ENCODE measurements at regions not wholly inside any gene's neighbourhood (a gene's known extent, or its start where the extent isn't known, plus 50 kb on each side); places are given as distances from the start of the nearest gene placed in this dataset.
"Not testable (repeated sequence)": the region's sequence is repeated elsewhere in the genome, so short reads cannot be mapped to it uniquely, and the experiment has no call there.

DNA sequence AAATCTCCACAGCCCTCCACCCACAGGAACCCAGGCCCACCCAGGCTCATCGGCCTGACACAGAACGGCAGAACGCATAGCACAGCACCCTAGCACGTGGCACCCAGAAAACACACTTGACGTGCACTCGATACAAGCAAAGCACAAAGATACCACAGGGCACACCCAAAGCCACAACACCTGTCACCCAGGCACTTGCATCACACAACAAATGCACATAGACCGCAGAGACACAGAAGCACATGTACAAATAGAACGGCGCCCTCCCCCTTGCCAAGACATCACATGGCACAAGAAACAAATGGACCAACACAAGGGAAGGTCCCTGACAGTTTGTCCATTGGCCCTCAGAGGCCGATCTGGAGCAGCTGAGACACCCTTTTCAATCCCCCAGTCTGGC is 147.7 kb upstream of the WSCD1 start:
- H3K4me3 ChIP-seq (ENCODE audit: low read length) = no peak overlapping the region
- no peaks in the 10 kb centered on the region for H3K9me2 ChIP-seq (replicated peaks; ENCODE audit: insufficient read depth, low read length)
- H3K27me3 ChIP-seq (ENCODE audit: low read length) = no peaks in the 10 kb centered on the region
- H3K4me1 ChIP-seq (ENCODE audit: low read length) = no peaks in the 10 kb centered on the region
- H3K4me2 ChIP-seq (ENCODE audit: low read depth, low read length, poor library complexity, severe bottlenecking) = no peak overlapping the region
- DNase-seq = no peak
- H3K36me3 ChIP-seq (ENCODE audit: insufficient read depth, low read length) = no peaks in the 10 kb centered on the region
- H3K79me2 ChIP-seq (ENCODE audit: low read length) = no peaks in the 10 kb centered on the region
- no peak overlapping the region for H3K9ac ChIP-seq (ENCODE audit: low read length)
- no peak overlapping the region for H2AFZ ChIP-seq (ENCODE audit: low read length)
- H4K20me1 ChIP-seq (ENCODE audit: insufficient read depth, low read depth, low read length) = no peaks in the 10 kb centered on the region
- no peaks in the 10 kb centered on the region for H3K9me3 ChIP-seq (ENCODE audit: low read length)
- H3K27ac ChIP-seq (ENCODE audit: low read length) = no peak overlapping the region

DNA sequence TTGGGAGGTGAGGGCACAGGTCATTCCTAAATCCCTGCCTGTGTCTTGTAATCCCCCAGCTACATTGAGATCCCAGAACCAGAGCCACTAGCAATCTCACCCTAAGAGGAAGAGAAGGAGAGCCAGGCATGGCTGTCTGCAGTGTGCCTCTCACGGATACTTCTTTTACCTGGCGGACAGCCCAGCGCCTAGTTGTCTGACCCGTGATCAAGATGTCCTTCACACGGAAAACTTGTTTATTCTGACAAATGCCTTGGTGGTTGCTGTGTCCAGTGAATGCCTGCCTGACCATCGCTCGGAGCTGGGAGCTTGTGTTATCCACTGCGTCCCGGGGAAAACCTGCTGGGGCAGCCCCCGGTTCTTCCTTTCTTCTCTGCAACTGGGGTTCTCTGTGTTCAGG is 140.5 kb upstream of the WSCD1 start:
- Histone ChIP-seq H3K9me2 (replicated peaks; ENCODE audit: insufficient read depth, low read length) (no peaks in the 10 kb centered on the region), H3K36me3 (ENCODE audit: insufficient read depth, low read length) (no peaks in the 10 kb centered on the region), H2AFZ (ENCODE audit: low read length) (no peak overlapping the region), H3K9ac (ENCODE audit: low read length) (no peak overlapping the region), H3K4me1 (ENCODE audit: low read length) (no peaks in the 10 kb centered on the region), H3K9me3 (ENCODE audit: low read length) (no peaks in the 10 kb centered on the region), H3K4me3 (ENCODE audit: low read length) (no peak overlapping the region), H3K79me2 (ENCODE audit: low read length) (no peaks in the 10 kb centered on the region), H3K27me3 (ENCODE audit: low read length) (no peaks in the 10 kb centered on the region), H3K4me2 (ENCODE audit: low read depth, low read length, poor library complexity, severe bottlenecking) (no peak overlapping the region), H3K27ac (ENCODE audit: low read length) (no peak overlapping the region), H4K20me1 (ENCODE audit: insufficient read depth, low read depth, low read length) (no peaks in the 10 kb centered on the region)
- no peak for DNase-seq

DNA sequence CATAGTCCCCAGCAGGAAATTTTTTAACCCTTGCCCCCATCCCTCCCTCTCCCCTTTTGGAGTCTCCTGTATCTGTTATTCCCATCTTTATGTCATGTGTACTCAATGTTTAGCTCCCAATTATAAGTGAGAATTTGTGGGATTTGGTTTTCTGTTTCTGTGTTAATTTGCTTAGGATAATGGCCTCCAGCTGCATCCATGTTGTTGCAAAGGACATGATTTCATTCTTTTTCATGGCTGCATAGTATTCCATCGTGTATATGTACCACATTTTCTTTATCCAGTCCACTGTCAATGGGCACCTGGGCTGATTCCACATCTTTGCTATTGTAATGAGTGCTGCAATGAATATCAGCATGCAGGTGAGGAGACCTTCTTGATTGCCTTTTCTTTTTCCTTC is 139.6 kb upstream of the WSCD1 start:
- H3K9me3 ChIP-seq (ENCODE audit: low read length); H3K9me2 ChIP-seq (replicated peaks; ENCODE audit: insufficient read depth, low read length); H3K4me2 ChIP-seq (ENCODE audit: low read depth, low read length, poor library complexity, severe bottlenecking); DNase-seq; H3K27me3 ChIP-seq (ENCODE audit: low read length); H3K9ac ChIP-seq (ENCODE audit: low read length); H3K4me3 ChIP-seq (ENCODE audit: low read length); H4K20me1 ChIP-seq (ENCODE audit: insufficient read depth, low read depth, low read length); H2AFZ ChIP-seq (ENCODE audit: low read length); H3K27ac ChIP-seq (ENCODE audit: low read length); H3K36me3 ChIP-seq (ENCODE audit: insufficient read depth, low read length); H3K79me2 ChIP-seq (ENCODE audit: low read length); H3K4me1 ChIP-seq (ENCODE audit: low read length): not testable (repeated sequence)

DNA sequence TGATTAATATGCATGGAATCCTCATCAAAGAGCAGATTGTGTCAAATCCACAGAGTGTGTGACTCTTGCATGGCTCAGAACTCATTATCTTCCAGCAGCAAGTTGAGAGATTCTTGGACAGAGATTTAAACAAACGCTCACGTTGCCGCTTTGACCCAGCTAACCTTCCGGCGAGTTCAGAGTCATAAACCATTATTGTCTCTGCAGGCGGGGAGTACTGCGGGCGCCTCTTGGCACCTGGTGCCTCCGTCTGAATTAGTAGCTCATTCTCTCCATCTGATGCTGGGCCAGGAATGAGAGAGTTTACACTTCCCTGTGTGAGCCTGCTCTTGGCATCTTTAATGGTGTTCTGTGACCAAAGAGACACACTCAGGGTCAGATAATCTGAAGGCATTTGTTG is 138.6 kb upstream of the WSCD1 start:
- Histone ChIP-seq H3K4me3 (ENCODE audit: low read length) (no peak overlapping the region), H3K27me3 (ENCODE audit: low read length) (no peaks in the 10 kb centered on the region), H3K4me2 (ENCODE audit: low read depth, low read length, poor library complexity, severe bottlenecking) (no peak overlapping the region), H3K9me2 (replicated peaks; ENCODE audit: insufficient read depth, low read length) (no peaks in the 10 kb centered on the region), H3K4me1 (ENCODE audit: low read length) (no peaks in the 10 kb centered on the region), H3K79me2 (ENCODE audit: low read length) (no peaks in the 10 kb centered on the region), H3K27ac (ENCODE audit: low read length) (no peak overlapping the region), H3K9ac (ENCODE audit: low read length) (no peak overlapping the region), H3K36me3 (ENCODE audit: insufficient read depth, low read length) (no peaks in the 10 kb centered on the region), H3K9me3 (ENCODE audit: low read length) (no peaks in the 10 kb centered on the region), H4K20me1 (ENCODE audit: insufficient read depth, low read depth, low read length) (no peaks in the 10 kb centered on the region), H2AFZ (ENCODE audit: low read length) (no peak overlapping the region)
- DNase-seq = no peak

DNA sequence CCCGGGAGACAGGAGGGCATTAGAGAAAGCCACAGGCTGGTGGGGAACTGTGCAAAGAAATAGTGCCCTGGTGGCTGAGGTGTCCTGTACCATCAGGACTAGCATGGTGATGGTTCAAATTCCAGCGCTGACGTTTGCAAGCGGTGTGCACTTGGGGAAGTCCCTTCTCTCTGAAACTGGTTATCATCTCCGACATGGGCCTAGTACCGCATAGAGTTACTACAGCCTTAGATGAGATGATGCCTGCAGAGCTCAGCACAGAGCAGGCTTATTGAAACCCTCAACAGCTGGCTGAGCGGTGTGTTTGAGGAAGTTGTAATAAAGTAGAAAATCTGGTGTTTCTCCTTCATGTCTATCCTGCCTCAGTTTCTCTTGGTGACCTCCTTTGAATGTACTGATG is 136.7 kb upstream of the WSCD1 start:
- DNase-seq = no peak
- H2AFZ ChIP-seq (ENCODE audit: low read length) = no peak overlapping the region
- no peaks in the 10 kb centered on the region for H4K20me1 ChIP-seq (ENCODE audit: insufficient read depth, low read depth, low read length)
- H3K27ac ChIP-seq (ENCODE audit: low read length) = no peak overlapping the region
- no peaks in the 10 kb centered on the region for H3K27me3 ChIP-seq (ENCODE audit: low read length)
- H3K79me2 ChIP-seq (ENCODE audit: low read length) = no peaks in the 10 kb centered on the region
- H3K4me2 ChIP-seq (ENCODE audit: low read depth, low read length, poor library complexity, severe bottlenecking) = no peak overlapping the region
- no peaks in the 10 kb centered on the region for H3K9me2 ChIP-seq (replicated peaks; ENCODE audit: insufficient read depth, low read length)
- H3K4me1 ChIP-seq (ENCODE audit: low read length) = no peaks in the 10 kb centered on the region
- H3K36me3 ChIP-seq (ENCODE audit: insufficient read depth, low read length) = no peaks in the 10 kb centered on the region
- no peak overlapping the region for H3K9ac ChIP-seq (ENCODE audit: low read length)
- no peak overlapping the region for H3K4me3 ChIP-seq (ENCODE audit: low read length)
- no peaks in the 10 kb centered on the region for H3K9me3 ChIP-seq (ENCODE audit: low read length)

DNA sequence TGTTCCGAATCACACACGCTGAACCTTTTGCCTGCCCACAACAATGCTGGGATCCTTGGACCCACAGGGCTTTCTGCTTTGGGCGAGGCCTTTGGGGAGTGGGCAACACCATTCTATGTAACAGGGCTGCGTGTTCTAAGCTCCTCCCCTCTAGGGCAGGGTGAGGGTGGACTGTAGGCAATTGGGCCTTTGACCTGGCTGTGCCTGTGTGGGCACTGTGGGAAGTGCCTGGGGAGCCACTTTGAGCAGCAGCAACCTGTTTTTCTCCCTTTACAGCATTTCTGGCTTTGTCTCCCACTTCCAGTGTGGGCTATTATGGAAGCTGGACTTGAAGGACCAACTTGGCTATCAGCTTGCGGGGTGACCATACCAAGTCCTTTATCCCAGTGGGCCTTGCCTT is 128.9 kb upstream of the WSCD1 start:
- Histone ChIP-seq H3K9me3 (ENCODE audit: low read length) (no peaks in the 10 kb centered on the region), H3K4me3 (ENCODE audit: low read length) (no peak overlapping the region), H3K4me1 (ENCODE audit: low read length) (no peaks in the 10 kb centered on the region), H3K27ac (ENCODE audit: low read length) (no peak overlapping the region), H3K79me2 (ENCODE audit: low read length) (no peaks in the 10 kb centered on the region), H4K20me1 (ENCODE audit: insufficient read depth, low read depth, low read length) (no peaks in the 10 kb centered on the region), H3K9me2 (replicated peaks; ENCODE audit: insufficient read depth, low read length) (no peaks in the 10 kb centered on the region), H3K4me2 (ENCODE audit: low read depth, low read length, poor library complexity, severe bottlenecking) (no peak overlapping the region), H3K27me3 (ENCODE audit: low read length) (no peaks in the 10 kb centered on the region), H3K36me3 (ENCODE audit: insufficient read depth, low read length) (no peaks in the 10 kb centered on the region), H2AFZ (ENCODE audit: low read length) (no peak overlapping the region), H3K9ac (ENCODE audit: low read length) (no peak overlapping the region)
- DNase-seq = no peak

DNA sequence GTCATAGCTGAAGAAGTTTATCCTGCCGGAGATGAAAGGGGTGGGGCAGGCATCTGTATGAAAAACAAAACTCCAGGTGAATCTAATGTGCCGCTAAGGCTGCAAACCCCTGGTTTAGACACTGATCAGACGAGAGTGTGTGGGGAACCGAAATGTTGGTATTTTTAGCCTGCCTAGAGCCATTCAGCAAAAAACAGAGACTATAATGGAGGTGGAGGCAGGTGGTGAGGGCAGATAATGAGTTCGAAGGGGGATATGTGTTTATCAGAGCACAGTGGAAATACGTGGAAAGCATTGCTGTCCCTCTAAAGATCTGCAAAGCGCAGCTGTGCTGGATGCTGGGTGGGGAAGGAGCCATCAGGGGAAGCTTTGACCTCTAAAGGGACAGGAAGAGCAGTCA is 127.5 kb upstream of the WSCD1 start:
- DNase-seq = no peak
- Histone ChIP-seq H3K4me2 (ENCODE audit: low read depth, low read length, poor library complexity, severe bottlenecking) (no peak overlapping the region), H3K9me3 (ENCODE audit: low read length) (no peaks in the 10 kb centered on the region)

DNA sequence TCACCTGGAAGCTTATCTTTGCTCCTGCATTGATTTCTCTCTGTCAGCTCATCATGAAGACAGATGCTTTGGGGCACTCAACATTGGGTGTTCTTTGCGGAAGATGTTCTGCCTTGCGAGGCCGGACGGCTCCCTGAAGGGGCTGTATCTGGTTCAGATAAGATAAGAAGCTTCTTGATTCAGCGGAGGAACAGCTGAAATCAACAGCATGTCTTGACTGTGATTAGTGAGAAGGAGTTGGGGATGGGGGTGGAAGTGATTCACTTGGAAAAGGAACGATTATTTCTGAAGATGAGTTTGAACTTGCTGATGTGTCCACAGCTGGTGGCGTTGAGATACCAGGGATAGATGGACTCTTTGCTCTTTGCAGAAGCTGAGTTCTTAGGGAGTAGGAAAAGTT is 126.9 kb upstream of the WSCD1 start:
- no peak overlapping the region for H3K9ac ChIP-seq (ENCODE audit: low read length)
- no peaks in the 10 kb centered on the region for H4K20me1 ChIP-seq (ENCODE audit: insufficient read depth, low read depth, low read length)
- no peaks in the 10 kb centered on the region for H3K79me2 ChIP-seq (ENCODE audit: low read length)
- H3K9me3 ChIP-seq (ENCODE audit: low read length) = no peaks in the 10 kb centered on the region
- H3K4me1 ChIP-seq (ENCODE audit: low read length) = no peaks in the 10 kb centered on the region
- H3K4me3 ChIP-seq (ENCODE audit: low read length) = no peak overlapping the region
- H3K4me2 ChIP-seq (ENCODE audit: low read depth, low read length, poor library complexity, severe bottlenecking) = no peak overlapping the region
- no peak for DNase-seq
- no peaks in the 10 kb centered on the region for H3K36me3 ChIP-seq (ENCODE audit: insufficient read depth, low read length)
- no peaks in the 10 kb centered on the region for H3K27me3 ChIP-seq (ENCODE audit: low read length)
- no peak overlapping the region for H2AFZ ChIP-seq (ENCODE audit: low read length)
- no peak overlapping the region for H3K27ac ChIP-seq (ENCODE audit: low read length)
- H3K9me2 ChIP-seq (replicated peaks; ENCODE audit: insufficient read depth, low read length) = no peaks in the 10 kb centered on the region

More for the DNA sequence above, 127.5 kb upstream of the WSCD1 start:
- Histone ChIP-seq H3K9me2 (replicated peaks; ENCODE audit: insufficient read depth, low read length) (no peaks in the 10 kb centered on the region), H3K4me1 (ENCODE audit: low read length) (no peaks in the 10 kb centered on the region), H3K4me3 (ENCODE audit: low read length) (no peak overlapping the region), H3K36me3 (ENCODE audit: insufficient read depth, low read length) (no peaks in the 10 kb centered on the region), H3K27me3 (ENCODE audit: low read length) (no peaks in the 10 kb centered on the region), H3K79me2 (ENCODE audit: low read length) (no peaks in the 10 kb centered on the region), H3K27ac (ENCODE audit: low read length) (no peak overlapping the region), H2AFZ (ENCODE audit: low read length) (no peak overlapping the region), H3K9ac (ENCODE audit: low read length) (no peak overlapping the region), H4K20me1 (ENCODE audit: insufficient read depth, low read depth, low read length) (no peaks in the 10 kb centered on the region)

DNA sequence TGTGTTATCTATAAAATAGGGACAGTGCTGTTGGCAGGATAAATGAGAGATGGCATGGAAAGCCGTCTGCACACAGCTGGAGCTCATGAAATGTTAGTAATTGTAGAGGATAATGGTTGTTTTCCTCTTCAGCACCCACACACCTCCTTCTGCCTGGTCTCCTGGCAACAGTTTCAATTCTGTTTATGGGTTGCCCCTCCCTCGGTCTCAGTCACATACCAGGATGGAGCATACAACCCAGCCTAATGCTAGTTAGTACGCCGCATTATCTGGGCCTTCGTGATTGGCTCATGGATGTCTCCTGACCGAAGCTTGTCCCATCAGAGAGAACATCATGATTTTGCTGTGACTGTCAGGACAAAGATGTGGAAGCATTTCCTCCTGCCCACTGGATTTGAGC is 126.2 kb upstream of the WSCD1 start:
- no peaks in the 10 kb centered on the region for H3K36me3 ChIP-seq (ENCODE audit: insufficient read depth, low read length)
- H3K27me3 ChIP-seq (ENCODE audit: low read length) = no peaks in the 10 kb centered on the region
- no peak overlapping the region for H3K9ac ChIP-seq (ENCODE audit: low read length)
- no peaks in the 10 kb centered on the region for H3K4me1 ChIP-seq (ENCODE audit: low read length)
- no peak overlapping the region for H3K4me3 ChIP-seq (ENCODE audit: low read length)
- no peak overlapping the region for H2AFZ ChIP-seq (ENCODE audit: low read length)
- no peaks in the 10 kb centered on the region for H4K20me1 ChIP-seq (ENCODE audit: insufficient read depth, low read depth, low read length)
- H3K9me2 ChIP-seq (replicated peaks; ENCODE audit: insufficient read depth, low read length) = no peaks in the 10 kb centered on the region
- no peaks in the 10 kb centered on the region for H3K79me2 ChIP-seq (ENCODE audit: low read length)
- no peak for DNase-seq
- no peak overlapping the region for H3K27ac ChIP-seq (ENCODE audit: low read length)
- H3K4me2 ChIP-seq (ENCODE audit: low read depth, low read length, poor library complexity, severe bottlenecking) = no peak overlapping the region
- no peaks in the 10 kb centered on the region for H3K9me3 ChIP-seq (ENCODE audit: low read length)

All from Karpas-422 (cell line).